ENCODE measurements at regions not wholly inside any gene's neighbourhood (a gene's known extent, or its start where the extent isn't known, plus 50 kb on each side); places are given as distances from the start of the nearest gene placed in this dataset.

DNA sequence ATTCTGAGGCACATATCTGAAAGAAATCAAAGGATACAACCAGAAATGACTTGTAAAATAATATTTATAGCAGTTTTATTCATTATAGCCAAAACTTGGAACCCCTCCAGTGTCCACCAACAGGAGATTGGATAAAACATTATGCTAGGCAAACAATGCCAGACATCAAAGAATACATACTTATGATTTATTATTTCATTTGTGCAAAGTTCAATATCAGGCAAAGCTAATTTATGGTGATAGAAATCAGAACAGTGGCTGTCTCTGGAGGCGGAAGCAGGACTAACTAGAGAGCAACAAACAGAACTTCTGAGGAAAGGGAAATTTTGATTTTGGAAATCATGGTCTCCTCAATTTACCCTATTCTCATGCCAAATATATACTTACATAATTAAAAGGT lies 193.1 kb downstream of the ICE1 start:
- DNase-seq, result no peak

DNA sequence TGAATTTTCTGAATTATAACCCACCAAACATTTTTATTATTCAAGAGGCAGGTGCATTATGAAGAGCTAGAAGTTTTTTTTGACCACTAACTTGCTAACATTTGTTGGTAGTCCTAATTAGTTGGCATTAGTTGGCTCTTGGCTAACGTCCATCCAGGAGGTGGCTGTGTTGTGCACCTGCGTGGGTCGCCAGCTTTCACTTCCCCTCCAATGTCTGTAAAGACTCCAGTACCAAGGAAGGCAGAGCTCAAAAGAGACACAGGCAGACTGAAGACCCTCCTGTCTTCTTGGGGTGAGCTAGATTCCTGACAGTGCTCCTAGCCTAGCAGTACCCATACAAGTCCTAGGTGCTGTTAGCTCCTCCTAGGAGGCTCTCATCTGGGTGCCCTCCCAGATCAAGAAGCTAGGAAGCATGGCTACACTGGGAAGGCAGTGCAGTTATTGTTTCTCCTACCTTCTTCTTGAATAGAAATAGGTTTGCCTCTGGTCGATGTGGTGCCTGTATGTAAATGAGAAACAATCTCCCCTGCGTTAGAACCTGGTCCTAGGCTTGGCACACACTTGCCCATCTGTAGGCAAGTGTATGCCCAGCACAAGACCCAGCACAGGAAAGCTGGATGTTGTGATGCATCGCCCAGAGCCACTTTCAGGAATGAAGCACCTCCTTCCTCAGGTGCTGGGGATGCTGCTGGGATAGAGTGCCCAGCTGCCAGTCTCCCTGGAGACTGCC lies 190.9 kb downstream of the ICE1 start:
- DNase-seq, result no peak

DNA sequence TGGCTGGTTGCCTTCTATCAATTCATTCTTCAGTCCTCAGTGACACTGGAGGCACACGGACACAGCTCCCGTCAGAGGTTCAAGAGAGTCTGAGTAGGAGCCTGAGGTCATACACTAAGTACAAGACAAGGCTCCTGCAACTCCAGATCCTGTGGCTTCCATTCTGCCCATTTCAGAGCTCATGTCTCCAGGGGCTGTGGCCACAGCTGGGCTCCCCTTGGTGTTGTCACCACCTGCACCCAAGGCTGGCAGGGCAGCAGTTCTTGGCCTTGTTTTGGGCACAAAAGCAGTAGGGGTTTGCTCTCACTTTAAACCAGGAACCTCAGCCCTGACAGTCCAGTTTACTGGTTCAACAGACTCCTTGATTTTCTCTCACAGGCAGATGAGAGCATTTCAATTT lies 189.6 kb downstream of the ICE1 start:
- no peak for DNase-seq

DNA sequence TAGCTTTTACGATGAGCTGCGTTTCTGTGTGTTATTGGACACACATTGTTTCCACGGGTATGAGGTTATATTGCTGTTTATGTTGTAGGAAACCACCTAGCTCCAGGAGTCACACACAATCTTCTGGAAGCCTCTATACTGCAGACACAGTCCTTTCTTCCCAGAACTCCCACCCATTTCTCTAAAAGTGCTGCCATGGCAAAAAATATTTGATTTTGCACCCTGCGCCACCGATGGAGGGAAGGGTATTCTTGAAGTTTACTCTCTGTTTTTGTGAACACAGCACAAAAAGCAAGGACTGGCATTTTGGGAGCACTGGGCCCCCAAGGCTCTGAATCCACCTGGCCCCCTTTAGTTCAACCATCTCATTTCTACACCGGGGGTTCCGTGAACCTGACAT lies 187.5 kb downstream of the ICE1 start:
- no peak for DNase-seq

DNA sequence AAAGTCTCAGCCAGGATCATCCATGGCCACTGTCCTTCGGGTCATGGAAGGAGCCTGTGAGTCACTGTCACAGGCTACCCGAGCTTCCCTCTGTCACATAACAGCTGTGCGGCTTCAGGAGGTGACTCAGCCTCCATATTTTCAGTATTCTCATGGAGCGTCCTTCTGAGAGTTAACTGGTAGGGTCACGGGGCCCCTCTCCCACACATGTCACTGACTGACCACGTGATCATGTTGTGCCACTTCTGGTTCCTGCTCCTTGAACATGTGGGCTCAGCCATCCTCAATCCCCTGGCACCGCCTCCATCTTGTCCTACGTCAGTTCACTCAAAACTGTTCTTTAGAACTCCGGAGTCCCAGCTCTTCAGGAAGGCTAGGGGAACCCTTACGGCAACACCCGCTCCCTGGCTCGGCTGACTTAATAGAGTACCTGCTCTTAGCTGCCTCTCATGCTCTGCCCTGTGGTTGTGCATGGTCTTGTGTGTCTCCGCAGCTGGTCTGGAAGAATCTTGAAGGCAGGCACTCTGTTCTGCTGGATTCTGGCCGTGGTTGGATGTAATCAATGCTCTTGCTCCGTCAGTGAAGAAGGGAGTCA lies 182.8 kb downstream of the ICE1 start:
- DNase-seq, result no peak

DNA sequence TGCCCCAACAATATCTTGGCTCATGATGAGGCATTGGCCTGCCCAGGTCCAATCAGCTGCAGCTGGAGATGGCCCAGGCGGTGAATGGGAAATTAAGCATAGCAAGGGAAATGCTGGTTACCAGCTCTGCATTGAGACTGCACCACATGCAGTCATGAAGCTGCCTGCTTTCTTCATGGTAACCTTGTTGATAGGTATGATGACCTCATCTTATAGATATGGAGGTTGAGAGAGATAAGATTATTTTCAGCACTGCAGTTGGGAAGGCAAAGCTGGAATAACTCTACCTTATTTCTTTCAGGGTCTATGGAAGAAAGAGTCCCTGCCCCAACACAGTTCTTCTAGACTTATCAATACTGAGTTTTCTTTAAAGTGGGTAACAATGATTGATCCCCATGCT lies 180.1 kb downstream of the ICE1 start:
- no peak for DNase-seq

DNA sequence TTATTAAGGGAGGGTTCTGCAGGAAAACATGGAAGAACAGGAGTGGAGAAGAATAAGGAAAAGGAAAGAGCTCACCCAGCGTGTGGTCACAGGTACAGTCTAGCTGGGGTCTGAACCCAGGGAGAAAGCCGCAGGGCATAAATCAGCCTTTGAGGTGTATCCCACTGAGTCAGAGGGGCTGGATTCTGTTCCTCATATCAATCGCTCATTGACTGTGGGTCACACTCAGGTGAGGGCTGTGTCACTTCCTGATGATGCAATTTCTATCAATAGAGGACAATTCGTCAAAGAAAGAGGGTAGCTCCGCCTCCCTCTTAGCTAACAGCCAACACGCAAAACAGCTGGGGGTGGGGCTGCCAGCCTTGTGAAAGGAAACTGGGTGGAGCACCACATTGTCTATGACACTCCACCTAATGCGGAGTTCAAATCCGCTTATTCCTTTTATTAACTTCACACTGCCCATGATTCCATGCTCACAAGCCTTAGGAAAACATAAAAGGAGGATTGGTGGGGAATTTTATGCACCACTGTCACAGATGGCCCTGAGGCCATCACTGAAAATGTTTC lies 176.2 kb downstream of the ICE1 start:
- DNase-seq, result no peak

DNA sequence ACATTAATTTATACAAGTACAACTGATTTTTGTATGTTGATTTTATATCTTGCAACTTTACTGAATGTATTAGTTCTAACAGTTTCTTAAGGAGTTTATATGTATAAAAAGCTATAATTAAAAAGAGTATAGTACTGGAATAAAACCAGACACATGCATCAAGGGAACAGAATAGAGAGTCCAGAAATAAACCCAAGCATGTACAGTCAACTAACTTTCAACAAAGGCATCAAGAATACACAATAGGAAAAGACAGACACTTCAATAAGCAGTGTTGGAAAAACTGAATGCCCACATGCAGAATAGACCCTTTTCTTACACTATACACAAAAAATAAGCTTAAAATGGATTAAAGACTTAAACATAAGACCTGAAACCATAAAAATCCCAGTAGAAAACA lies 170.9 kb downstream of the ICE1 start:
- DNase-seq, result no peak

DNA sequence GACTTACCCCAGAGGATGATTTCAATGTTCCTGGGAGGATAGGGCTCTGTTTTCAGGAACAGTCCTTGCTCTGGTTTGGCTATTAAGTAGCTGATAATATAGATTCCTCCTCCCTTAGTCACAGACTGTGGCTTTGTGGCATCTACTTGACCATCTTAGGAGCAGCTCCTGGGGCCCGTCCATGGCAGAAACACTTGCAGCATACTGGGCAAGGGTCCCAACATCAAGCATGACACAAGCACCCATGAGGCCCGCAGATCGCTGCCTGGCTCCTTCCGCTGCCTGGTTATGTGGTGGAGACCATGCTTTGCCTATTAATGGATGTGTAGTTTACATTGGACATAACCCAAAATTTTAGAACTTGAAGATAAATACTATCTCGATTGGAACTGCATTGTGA lies 170.1 kb downstream of the ICE1 start:
- DNase-seq, result no peak

DNA sequence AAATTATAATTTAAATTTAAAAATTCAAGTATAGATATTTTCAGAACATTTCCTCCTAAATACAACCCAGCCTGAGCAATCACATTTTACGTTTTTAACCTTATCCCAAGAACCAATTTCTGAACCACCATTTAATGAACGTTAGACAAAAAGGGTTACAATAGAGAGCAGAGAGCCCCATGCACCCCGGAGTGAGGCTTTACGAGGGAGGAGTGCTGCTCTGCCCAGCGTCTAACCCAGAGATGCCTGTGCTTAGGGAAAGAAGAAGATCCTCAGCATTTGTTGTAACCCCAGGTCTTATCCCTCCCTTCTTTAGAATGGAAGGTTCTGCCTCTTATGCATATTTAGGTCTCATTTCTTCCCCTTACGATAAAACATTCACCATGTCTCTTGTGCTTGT lies 169.1 kb downstream of the ICE1 start:
- DNase-seq, result no peak

DNA sequence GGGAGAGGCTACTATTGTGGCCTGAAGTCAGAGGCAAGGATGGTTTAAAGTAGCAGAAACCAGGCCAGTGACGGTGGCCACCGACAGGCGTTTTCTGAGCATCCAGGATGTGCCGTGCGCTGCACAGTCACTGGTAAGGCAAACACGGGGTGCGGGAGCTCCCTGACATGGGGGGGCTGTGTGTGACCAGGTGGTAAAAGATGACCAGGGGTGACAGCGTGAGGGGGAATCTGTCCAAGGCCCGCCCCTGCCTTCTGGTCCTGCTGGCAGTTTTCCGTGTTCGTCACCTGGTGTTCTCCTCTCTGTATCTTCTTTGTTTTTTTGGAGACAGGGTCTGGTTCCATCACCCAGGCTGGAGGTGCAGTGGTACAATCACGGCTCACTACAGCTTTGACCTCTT lies 167.4 kb downstream of the ICE1 start:
- no peak for DNase-seq

DNA sequence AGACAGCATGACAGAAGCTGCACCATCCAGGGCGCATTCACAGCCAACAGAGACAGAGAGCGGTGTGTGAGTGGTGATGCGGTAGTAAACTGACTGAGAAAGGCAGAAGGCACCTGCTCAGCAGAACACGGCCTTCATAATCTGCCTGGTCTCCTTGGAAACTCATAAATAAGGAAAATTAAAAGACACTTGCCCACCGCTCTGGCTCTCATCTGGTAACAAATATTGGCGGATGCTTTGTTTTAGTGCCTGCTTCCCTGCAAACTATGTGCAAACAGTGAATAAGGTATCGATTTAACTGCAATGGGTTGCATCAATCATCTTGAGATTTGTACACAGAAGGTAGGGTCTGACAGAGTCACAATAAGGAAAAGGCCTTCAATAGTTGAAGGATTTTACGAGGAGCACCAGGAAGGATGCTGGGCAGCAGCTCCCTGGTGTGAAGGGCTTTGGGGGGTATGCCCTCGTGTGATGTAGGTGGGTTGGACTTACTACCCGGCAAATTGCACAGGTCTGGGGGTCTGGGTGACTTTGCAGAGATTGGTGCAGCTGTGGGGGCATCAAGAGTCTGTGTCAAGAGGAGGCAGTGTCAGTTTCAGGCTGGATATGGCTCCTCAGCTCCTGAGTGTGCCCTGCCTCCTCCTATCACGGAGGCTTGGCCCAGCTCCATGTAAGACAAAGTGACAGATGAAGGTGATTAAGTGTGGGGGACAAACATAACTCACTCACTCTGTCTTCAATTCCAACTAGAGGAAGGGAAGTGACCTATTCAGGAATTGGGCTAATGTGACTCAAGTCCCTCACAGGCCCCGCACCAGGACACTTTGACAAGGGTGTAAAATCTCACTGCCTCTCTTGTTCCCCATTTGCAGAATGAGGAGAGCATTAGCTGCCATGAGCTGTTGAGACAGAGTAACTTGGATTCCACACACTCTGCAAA lies 166.7 kb downstream of the ICE1 start:
- DNase-seq, result no peak

DNA sequence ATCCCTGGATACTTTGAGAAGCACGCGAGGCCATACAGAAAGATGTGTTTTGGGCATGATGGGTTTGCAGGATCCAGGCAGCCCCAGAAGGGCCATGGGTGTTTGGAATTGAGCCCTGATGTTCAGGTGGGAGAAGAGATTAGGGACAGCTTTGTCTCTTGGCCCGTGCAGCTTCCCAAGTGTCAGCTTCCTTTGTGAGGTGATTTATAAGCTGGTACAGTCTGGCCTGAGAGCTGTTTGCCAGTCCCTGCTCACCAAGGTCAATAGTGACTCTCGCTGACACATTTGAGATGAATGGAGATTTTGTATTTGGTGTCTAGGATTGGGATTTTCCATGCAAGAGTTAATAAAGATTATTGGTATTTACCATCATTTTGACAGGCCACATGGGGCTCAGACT lies 165.9 kb downstream of the ICE1 start:
- no peak for DNase-seq

DNA sequence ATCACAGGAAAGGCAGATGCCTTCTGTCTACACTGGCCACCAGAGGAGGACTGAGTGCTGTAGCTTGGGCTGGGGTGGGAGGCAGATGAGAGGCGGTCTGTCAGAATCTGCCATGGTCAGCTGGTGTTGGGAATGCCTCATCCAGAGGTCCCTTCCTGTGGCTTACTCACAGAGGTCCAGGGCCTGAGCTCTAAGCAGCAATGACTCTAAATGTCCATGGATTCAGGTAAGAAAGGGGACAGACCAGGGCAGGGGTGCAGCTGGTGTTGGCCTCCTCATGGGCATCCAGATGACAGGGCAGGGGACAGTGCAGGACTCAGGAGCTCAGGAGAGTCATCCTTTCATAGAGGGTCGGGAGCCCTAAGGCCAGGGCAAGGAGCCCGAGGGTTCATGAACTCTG lies 165.0 kb downstream of the ICE1 start:
- DNase-seq, result no peak

DNA sequence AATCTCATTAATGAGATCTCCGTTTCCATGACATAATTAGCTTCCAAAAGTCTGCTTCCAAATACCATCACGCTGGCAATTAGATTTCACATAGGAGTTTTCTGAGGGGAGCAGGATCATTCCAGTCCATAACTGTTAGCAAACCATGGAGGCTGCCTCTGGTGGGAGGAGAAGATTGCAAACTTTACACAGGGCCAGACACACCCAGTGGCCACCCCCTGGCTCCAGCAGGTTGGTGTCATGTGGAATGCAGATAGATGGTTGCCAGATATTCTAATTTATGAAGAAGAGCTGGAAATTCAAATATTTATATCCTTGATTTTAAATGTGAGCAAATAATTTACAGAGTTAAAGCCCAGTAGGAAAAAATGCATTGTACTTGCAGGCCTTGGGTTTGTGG lies 164.2 kb downstream of the ICE1 start:
- DNase-seq, result no peak

DNA sequence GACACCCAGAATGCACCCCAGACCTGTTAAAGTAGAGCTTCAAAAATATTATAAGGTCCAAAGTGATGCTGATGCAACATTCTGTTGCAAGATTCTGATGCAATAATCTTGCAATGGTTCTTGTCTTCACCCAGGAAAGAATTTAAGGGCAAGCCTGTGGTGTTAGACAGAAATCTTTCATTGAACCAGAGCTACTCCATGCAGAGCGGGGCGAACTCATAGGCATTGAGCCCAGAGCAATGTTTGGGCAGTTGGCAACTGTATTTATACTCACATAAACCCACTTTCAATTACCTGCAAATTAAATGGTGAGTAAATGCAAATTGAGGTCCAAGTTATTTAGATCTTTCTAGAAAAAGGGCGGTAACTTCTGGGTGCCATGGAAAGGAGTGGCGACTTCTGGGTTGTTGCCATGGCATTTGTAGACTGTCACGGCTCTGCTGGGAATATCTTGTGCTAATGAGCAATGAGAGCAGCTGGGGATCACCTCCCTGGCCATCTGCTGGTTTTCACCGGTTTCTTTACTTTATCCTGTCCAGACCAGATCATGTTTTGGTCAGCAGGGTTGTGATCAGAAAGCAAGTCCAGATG lies 163.4 kb downstream of the ICE1 start:
- DNase-seq, result no peak

DNA sequence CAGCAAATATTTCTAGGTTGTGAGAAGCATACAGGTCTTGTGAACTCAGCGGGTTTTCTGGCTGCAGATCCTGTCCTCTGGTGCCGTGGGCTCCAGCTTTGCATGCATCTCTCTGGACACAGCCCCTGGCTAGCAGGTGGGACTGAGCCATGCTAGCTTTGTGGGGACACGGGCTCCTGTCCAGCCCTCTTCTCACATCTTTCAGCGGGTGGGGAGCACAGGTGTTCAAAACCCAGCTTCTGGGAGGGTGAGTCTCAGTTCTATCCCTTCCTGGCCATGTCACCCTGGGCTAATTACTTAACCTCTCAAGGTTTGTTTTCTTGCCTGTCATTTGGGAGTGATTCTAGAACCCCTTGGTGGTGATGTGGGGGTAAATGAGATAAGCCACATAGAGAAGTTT lies 162.3 kb downstream of the ICE1 start:
- DNase-seq, result no peak

DNA sequence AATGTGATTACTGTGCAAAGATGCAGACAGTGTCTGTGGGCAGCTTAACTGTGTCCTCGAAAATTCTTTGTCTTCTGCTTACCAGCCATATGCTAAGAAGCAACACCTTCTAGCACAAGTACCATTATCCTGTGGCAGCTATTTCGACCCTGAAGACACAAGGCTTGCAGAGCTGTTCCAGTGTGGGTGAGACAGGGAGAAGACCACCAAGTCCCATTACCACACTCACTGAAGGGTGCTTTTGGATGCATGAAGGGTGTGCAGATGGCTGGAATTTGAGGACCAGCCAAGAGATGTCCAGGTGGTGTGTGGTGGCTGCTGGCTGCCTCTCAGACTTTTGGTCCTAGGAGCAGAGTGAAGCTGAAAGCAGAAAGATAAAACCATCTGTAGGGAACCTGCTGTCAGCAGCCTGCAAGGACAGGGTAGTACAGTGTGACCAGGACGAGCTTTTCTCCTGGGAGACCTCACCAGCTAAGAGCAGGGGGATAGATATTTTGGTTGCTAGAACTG lies 161.8 kb downstream of the ICE1 start:
- DNase-seq, result no peak

DNA sequence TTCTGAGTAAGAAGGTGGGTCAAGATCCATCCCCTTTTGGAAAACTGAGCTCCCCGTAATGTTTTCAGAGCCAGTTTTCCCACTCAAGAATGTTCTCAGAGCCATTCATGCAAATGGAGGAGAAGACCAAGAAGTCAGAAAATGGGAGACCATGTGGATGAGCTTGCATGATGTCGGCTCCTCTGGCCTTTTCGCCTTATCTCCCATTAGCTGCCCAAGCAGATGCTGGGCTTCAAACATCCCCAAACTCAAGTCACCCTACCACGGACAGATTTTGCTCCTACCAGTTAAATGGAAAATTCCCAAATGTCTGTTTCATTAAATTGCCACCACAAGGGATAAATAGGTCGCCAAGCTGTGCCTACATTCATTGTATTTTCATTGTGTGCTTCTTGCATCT lies 161.4 kb downstream of the ICE1 start:
- no peak for DNase-seq

DNA sequence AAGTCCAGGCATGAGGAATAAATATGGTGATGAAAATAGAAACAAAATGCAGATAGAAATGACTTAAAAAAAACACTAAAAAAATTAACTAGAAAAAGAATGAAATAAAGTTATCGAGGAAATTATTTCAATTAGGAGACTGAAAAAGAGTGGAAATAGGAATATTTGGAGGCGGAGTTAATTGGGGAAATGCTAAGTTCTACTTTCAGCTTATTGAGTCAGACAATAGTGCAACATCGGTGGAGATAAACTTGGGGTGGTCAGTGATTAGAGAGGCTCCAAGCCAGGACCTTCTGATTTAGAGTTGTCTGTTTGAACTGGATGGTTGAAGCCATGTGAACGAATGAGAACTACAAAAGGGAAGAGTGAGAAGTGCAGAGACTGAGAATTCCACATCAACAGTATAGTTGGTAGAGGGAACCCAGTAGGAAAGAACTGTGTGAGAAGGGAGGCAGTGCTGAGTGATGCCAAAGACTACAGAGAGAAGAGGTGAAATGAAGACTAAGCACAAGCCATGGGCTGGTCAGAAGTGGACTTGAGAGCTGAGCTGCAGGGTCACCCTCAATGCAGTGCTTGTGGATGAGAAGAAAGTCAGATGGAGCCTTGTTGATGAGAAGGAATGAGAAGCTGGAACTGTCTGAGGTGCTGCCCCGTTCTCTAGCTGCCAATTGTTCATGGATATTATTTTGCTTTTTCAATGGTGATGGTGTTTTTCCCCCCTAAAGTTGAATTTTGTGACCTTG lies 160.7 kb downstream of the ICE1 start:
- no peak for DNase-seq

DNA sequence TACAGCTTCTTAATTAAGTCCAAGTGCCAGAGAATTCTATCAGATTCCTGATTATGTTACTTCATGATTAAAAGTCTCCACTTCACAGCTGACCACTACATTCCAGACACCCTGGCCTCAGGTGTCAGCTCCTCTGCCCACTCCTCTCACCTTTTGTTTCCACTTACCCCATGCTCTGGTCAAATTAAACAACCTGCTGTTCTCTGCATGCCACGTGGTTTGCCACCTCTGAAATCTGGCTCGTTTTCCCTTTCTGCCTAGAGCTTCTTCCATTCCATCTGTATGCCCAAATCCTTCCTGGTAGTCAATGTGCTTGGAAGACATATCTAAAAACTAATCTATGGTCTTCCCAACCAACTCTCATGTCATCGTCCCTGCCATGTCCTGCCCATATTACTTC lies 158.6 kb downstream of the ICE1 start:
- no peak for DNase-seq

DNA sequence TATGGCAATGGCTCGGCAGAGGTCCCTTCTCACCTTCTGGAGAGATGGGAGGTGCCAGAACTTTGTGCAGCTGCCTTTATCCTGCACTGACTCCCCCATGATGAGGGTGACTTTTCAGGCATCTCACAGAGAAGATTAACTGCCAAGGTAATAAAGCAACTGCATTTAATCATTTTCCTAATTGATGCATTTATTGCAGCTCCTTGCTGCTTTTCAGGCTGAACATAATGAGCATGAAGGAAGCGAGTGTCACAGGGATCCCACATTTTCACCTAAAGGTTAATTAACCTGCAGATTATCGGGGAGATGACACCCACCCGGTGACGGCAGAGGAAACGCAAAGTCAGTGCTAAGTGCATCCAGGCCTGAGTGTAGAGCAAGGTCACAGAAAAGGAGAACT lies 154.3 kb downstream of the ICE1 start:
- no peak for DNase-seq

Measured in NCI-H1092 (cell line).